ENCODE measurements at regions not wholly inside any gene's neighbourhood (a gene's known extent, or its start where the extent isn't known, plus 50 kb on each side); places are given as distances from the start of the nearest gene placed in this dataset.

GRCh38 chr10:130740915-130741750, 570.4 kb downstream of the TCERG1L start:
- peak in 4 of 58 donors; percentile 3 to 41 (median 18) for DNase-seq

- no peak for DNase-seq
Observed at GRCh38 chr10:130741901-130742855, 569.3 kb downstream of the TCERG1L start.

DNA sequence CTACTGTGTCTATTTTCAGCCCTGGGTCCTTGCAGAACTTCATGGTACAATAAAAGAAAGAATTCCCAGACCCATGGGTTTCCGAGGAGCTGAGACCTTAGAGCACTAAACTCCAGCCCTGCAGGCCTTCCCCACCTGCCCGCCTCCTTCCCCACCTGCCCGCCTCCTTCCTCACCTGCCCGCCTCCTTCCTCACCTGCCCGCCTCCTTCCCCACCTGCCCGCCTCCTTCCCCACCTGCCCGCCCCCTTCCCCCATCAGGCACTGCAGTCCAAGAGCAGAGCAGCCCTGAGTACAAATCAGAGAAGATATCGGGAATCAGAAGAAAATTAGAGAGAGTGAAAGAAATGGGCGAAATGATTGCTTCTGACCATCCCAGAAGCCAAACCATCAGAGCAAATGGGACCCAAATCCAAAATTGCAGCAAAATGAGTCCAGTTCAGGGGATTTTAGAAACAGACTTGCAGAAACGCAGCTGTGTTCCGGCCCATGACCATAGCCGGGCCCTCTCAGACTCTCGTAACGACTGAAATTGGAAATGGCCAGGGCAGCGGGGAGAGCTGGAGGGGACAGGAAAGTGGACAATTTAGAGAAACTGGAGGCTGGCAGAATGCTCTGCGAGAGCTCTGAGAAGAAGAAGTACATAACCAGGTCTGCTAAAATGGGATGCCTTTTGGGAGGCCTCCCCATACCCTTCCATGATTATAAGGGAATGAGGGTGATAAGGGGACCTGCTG, 568.4 kb downstream of the TCERG1L start:
- DNase-seq, result no peak

DNA sequence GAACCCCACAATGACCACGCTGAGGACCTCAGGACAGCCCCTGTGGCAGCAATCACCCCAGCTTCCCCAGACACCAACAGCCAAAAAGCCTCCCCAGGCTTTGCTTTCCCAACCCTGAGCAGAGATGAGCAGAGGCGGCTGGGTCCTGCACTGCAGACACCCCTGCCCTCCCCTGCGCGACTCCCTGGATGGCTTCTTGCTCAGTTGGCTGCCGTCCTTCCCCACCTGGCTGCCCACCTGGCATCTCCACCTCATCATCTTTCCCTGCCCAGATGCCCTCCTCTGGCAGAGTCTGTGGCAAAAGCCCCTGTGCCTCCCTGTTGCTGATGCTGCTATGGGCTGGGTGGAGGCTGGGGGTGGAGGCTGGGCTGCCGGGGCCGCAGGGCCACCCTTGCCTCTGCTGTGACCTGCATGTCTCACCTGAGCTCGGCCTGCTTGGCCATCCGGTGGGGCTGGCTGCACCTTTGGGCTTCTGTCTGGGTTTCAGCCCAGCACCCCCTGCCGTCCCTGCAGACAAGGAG, 567.7 kb downstream of the TCERG1L start:
- no peak for DNase-seq

- no peak for DNase-seq
Observed at GRCh38 chr10:130744631-130745030, 566.9 kb downstream of the TCERG1L start.

- DNase-seq, result no peak
Observed at GRCh38 chr10:130745251-130745650, 566.3 kb downstream of the TCERG1L start.

DNA sequence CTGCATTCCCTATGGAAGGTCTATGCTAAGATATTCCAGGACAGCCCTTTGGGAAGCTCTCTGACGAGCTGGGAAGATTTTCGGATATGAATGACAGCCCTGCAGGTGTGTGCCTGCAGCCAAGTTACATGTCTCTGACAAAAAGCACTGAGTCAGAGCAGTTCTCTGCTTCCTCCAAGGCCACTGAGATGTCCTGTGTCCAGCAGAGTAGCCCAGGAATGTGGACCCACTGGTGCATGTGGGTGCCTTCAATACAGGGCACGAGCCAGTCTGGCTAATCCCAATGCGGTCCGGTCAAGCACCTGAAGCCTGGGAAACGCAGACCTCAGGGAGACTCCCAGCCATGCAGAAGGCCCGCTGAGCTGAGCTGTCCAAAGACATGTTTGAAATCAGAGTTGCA, 565.7 kb downstream of the TCERG1L start:
- no peak for DNase-seq

DNA sequence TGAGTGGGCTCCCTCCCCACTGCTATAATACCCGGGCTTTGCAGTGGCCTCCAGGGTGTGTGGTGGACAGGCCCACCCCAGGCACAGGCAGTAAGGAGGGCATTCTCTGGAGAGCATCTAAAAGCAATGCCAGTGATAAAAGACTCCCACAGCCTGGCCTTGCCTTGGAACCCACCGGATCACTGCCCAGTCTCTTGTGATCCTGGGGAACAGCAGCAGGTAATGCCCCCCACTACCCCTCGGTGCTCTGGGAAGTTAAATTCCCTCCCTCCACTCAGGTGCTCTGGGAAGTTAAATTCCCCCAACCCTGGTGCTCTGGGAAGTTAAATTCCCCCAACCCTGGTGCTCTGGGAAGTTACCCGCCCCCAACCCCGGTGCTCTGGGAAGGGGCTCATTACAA, 565.2 kb downstream of the TCERG1L start:
- DNase-seq, result no peak

- DNase-seq, result no peak
Observed at GRCh38 chr10:130747356-130747755, 564.2 kb downstream of the TCERG1L start.

DNA sequence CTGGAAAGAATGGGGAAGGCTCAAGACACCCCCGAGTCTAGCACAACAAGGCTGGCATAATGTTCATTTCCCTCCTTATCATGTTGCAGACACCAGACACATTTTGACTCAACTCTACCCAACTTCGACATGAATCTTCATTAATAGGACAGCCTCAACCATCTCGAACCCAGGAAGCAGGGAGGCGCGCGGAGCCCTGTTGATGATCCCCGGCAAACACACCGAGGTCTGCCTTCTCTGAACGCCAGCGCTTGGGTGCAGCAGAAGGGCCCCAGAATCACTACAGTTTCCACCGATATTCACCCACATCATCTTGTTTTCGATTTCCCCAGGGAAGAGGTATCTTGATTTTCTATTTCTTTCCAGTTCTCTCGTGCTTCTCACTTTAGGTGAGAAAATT, 563.6 kb downstream of the TCERG1L start:
- DNase-seq, result no peak

DNA sequence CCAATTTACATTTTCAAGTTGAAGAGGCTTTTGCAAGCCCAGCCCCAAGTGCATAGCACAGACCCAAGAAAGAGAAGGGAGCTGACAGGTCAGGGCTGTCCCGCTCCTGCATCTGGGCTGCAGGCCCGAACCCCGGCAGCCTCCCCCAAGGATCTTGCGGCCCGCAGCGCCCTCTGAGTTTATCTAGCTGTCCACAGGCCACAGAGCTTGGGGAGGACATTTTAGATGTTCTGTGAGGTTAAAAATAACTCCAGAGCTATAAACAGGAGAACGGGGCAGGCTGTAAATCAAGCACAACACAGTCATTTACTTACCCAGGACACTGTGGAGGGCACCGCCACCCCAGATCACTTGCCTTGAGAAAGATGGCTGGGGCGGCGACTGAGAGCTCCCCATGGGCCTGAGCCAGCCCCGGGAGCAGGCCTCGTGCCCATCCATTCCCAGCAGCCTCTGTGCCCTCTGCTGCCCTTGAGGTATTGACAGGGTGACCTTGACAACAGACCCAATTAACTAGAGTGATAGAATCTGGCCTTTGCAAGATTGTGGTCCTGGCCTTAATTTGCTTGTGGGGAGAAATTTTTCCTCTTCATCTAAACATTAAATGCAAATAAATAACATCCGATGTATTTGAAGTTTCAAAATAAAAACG, 563.0 kb downstream of the TCERG1L start:
- DNase-seq, result no peak

- DNase-seq, result no peak
Observed at GRCh38 chr10:130749911-130750310, 561.6 kb downstream of the TCERG1L start.

- no peak for DNase-seq
Observed at GRCh38 chr10:130750441-130750840, 561.1 kb downstream of the TCERG1L start.

DNA sequence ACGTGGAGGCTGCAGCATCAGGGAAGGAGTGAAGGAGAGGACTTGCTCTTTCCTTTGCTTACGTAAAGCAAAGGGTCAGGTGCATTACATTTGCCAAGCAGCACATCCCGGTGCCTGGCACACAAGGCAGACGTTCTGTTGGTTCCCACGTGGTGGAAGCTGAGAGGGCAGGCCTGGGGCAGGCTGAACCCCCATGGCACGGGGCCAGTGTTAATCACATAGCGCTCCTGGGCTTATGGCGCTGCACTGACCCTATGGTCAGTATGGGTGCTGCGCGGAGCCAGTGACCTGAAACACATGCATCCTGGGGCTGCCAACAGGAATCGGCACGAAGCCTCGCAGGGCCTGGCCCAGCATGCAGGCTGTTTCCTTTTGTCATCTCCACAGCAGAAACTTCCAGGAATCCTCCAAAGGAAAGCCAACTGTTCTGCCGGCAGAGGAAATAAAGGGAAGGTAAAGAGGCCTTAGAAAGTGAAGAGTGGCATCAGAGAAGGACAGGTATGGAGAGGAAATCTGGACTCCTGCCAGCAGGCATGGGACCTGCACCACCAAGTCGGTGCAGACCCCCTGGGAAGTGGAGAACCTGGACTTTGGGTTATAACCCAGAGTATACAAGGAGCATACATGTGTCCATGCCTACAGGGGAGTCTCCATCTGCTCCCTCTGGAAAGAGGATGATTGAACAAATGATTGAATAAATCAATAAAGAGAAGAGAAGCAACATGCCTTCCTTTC, 560.2 kb downstream of the TCERG1L start:
- DNase-seq, result no peak

DNA sequence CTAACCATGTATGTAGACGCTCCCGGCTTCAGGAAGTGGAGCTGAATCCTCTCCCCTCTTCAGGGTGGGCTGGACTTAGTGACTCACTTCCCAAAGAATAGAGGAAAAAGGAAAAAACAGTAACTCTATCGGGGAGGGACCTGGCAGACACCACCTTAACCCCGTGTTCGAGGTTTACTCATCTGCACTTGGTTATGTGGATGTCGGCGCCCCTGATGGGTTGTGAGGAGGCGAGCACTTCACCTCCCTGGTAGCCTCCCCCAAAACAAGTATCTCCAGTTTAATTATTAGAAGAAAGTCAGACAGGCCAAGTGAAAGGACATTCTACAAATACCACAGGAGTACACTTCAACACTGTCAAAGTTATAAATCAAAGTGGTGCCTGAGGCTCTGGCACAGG, 559.7 kb downstream of the TCERG1L start:
- no peak for DNase-seq

- DNase-seq, result no peak
Observed at GRCh38 chr10:130756651-130757050, 554.9 kb downstream of the TCERG1L start.

DNA sequence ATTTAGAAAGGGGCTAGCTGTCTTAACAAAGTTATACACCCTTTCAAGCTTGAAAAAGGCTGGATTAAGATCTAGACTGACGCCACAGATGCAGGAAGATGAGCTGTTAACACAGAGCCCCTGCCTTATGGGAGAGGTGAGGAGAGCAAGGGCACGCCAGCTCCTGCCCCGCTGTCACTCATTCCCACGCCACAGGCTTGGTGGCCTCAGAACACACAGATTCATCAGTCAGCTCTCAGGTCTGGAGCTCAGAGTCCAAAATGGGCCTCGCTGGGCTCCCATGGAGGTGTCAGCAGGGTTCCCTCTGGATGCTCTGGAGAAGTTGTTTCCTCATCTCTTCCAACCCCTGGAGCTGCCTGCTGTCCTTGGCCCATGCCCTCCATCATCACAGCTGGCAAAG, 554.2 kb downstream of the TCERG1L start:
- DNase-seq, result no peak

DNA sequence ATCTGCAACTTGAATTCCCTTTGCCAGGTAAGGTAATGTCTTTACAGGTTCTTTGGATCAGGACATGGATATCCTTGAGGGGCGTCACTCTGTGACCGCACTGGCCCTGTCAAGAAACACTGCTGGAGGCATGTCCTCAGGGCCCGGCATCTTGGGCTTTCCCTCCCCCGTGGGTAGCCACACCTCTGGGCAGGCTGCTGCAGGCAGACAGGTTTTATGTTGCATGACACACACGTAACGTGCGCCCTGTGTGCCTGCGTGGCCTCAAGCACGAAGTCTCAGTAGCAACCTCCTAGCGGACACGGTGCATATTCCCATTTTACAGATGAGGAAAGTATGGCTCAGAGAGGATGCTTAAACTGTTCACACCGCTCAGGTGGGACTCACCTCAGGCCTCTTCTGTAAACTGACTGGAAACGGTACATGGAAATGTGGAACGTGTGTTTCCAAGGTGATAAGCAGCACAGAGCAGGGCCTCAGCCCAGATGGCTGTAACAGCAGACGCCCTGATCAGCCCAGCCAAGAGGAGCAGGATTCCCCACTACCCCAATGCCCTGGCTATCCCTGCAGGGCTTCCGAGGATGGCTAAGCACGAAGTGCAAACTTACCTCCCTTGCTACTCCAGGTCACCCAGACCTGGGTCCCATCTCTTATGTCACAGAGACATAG, 553.6 kb downstream of the TCERG1L start:
- DNase-seq, result no peak

GRCh38 chr10:130758529-130758928, 553.0 kb downstream of the TCERG1L start:
- no peak for DNase-seq
